ENCODE measurements at regions not wholly inside any gene's neighbourhood (a gene's known extent, or its start where the extent isn't known, plus 50 kb on each side); places are given as distances from the start of the nearest gene placed in this dataset.

GRCh38 chr15:62474021-62474770 lies 309.1 kb upstream of the C2CD4B start:
- no peak overlapping the region for H3K27ac ChIP-seq (ENCODE audit: low read depth, low read length)
- no peak overlapping the region for H3K4me3 ChIP-seq (ENCODE audit: low read depth in 1 of 2, low read length in 2 of 2)
- no peaks in the 10 kb centered on the region for H3K36me3 ChIP-seq (ENCODE audit: control insufficient read depth in 1 of 2, insufficient read depth in 2 of 2, low read length in 2 of 2)
- H3K9me3 ChIP-seq (ENCODE audit: control insufficient read depth in 1 of 2, low read length in 2 of 2), result no peaks in the 10 kb centered on the region
- no peak overlapping the region for H3K9ac ChIP-seq (ENCODE audit: low read depth in 1 of 2, low read length in 2 of 2)
- peaks cover 5 to 8% of the 10 kb centered on the region in 2 donors for H3K4me1 ChIP-seq (ENCODE audit: control insufficient read depth in 1 of 2, insufficient read depth in 2 of 2, low read length in 2 of 2)
- no peaks in the 10 kb centered on the region for H3K27me3 ChIP-seq (ENCODE audit: control insufficient read depth in 1 of 2, insufficient read depth in 2 of 2, low read length in 2 of 2)

- no peak overlapping the region for H3K27ac ChIP-seq (ENCODE audit: low read depth, low read length)
- peaks cover 5 to 8% of the 10 kb centered on the region in 2 donors for H3K4me1 ChIP-seq (ENCODE audit: control insufficient read depth in 1 of 2, insufficient read depth in 2 of 2, low read length in 2 of 2)
- no peaks in the 10 kb centered on the region for H3K36me3 ChIP-seq (ENCODE audit: control insufficient read depth in 1 of 2, insufficient read depth in 2 of 2, low read length in 2 of 2)
- no peaks in the 10 kb centered on the region for H3K27me3 ChIP-seq (ENCODE audit: control insufficient read depth in 1 of 2, insufficient read depth in 2 of 2, low read length in 2 of 2)
- H3K9me3 ChIP-seq (ENCODE audit: control insufficient read depth in 1 of 2, low read length in 2 of 2), result no peaks in the 10 kb centered on the region
- H3K9ac ChIP-seq (ENCODE audit: low read depth in 1 of 2, low read length in 2 of 2), result no peak overlapping the region
- no peak overlapping the region for H3K4me3 ChIP-seq (ENCODE audit: low read depth in 1 of 2, low read length in 2 of 2)
Observed at GRCh38 chr15:62474771-62475124, 309.7 kb upstream of the C2CD4B start.

GRCh38 chr15:62475591-62475990 lies 310.5 kb upstream of the C2CD4B start:
- H3K36me3 ChIP-seq (ENCODE audit: control insufficient read depth in 1 of 2, insufficient read depth in 2 of 2, low read length in 2 of 2), result no peaks in the 10 kb centered on the region
- no peak overlapping the region for H3K9ac ChIP-seq (ENCODE audit: low read depth in 1 of 2, low read length in 2 of 2)
- no peaks in the 10 kb centered on the region for H3K9me3 ChIP-seq (ENCODE audit: control insufficient read depth in 1 of 2, low read length in 2 of 2)
- no peak overlapping the region for H3K4me3 ChIP-seq (ENCODE audit: low read depth in 1 of 2, low read length in 2 of 2)
- H3K4me1 ChIP-seq (ENCODE audit: control insufficient read depth in 1 of 2, insufficient read depth in 2 of 2, low read length in 2 of 2), result peaks cover 5 to 8% of the 10 kb centered on the region in 2 donors
- H3K27me3 ChIP-seq (ENCODE audit: control insufficient read depth in 1 of 2, insufficient read depth in 2 of 2, low read length in 2 of 2), result no peaks in the 10 kb centered on the region
- H3K27ac ChIP-seq (ENCODE audit: low read depth, low read length), result no peak overlapping the region

- Histone ChIP-seq H3K36me3 (ENCODE audit: control insufficient read depth in 1 of 2, insufficient read depth in 2 of 2, low read length in 2 of 2) (no peaks in the 10 kb centered on the region), H3K4me3 (ENCODE audit: low read depth in 1 of 2, low read length in 2 of 2) (no peak overlapping the region), H3K4me1 (ENCODE audit: control insufficient read depth in 1 of 2, insufficient read depth in 2 of 2, low read length in 2 of 2) (peaks cover 5 to 8% of the 10 kb centered on the region in 2 donors), H3K27me3 (ENCODE audit: control insufficient read depth in 1 of 2, insufficient read depth in 2 of 2, low read length in 2 of 2) (no peaks in the 10 kb centered on the region), H3K9ac (ENCODE audit: low read depth in 1 of 2, low read length in 2 of 2) (no peak overlapping the region), H3K9me3 (ENCODE audit: control insufficient read depth in 1 of 2, low read length in 2 of 2) (no peaks in the 10 kb centered on the region), H3K27ac (ENCODE audit: low read depth, low read length) (no peak overlapping the region)
Observed at GRCh38 chr15:62476163-62476562, 311.1 kb upstream of the C2CD4B start.

GRCh38 chr15:62477929-62478328 lies 312.8 kb upstream of the C2CD4B start:
- no peak overlapping the region for H3K9ac ChIP-seq (ENCODE audit: low read depth in 1 of 2, low read length in 2 of 2)
- peaks cover under 1 to 3% of the 10 kb centered on the region in 2 donors for H3K4me1 ChIP-seq (ENCODE audit: control insufficient read depth in 1 of 2, insufficient read depth in 2 of 2, low read length in 2 of 2)
- H3K27me3 ChIP-seq (ENCODE audit: control insufficient read depth in 1 of 2, insufficient read depth in 2 of 2, low read length in 2 of 2), result no peaks in the 10 kb centered on the region
- H3K36me3 ChIP-seq (ENCODE audit: control insufficient read depth in 1 of 2, insufficient read depth in 2 of 2, low read length in 2 of 2), result no peaks in the 10 kb centered on the region
- no peaks in the 10 kb centered on the region for H3K9me3 ChIP-seq (ENCODE audit: control insufficient read depth in 1 of 2, low read length in 2 of 2)
- H3K27ac ChIP-seq (ENCODE audit: low read depth, low read length), result no peak overlapping the region
- H3K4me3 ChIP-seq (ENCODE audit: low read depth in 1 of 2, low read length in 2 of 2), result no peak overlapping the region

GRCh38 chr15:62482785-62483429 lies 317.8 kb upstream of the C2CD4B start:
- H3K27me3 ChIP-seq (ENCODE audit: control insufficient read depth in 1 of 2, insufficient read depth in 2 of 2, low read length in 2 of 2), result no peaks in the 10 kb centered on the region
- no peaks in the 10 kb centered on the region for H3K36me3 ChIP-seq (ENCODE audit: control insufficient read depth in 1 of 2, insufficient read depth in 2 of 2, low read length in 2 of 2)
- no peak overlapping the region for H3K9ac ChIP-seq (ENCODE audit: low read depth in 1 of 2, low read length in 2 of 2)
- H3K27ac ChIP-seq (ENCODE audit: low read depth, low read length), result no peak overlapping the region
- H3K9me3 ChIP-seq (ENCODE audit: control insufficient read depth in 1 of 2, low read length in 2 of 2), result no peaks in the 10 kb centered on the region
- H3K4me1 ChIP-seq (ENCODE audit: control insufficient read depth in 1 of 2, insufficient read depth in 2 of 2, low read length in 2 of 2), result peaks cover 10 to 12% of the 10 kb centered on the region in 2 donors
- no peak overlapping the region for H3K4me3 ChIP-seq (ENCODE audit: low read depth in 1 of 2, low read length in 2 of 2)

- H3K36me3 ChIP-seq (ENCODE audit: control insufficient read depth in 1 of 2, insufficient read depth in 2 of 2, low read length in 2 of 2), result no peaks in the 10 kb centered on the region
- H3K4me3 ChIP-seq (ENCODE audit: low read depth in 1 of 2, low read length in 2 of 2), result no peak overlapping the region
- H3K27me3 ChIP-seq (ENCODE audit: control insufficient read depth in 1 of 2, insufficient read depth in 2 of 2, low read length in 2 of 2), result no peaks in the 10 kb centered on the region
- H3K9me3 ChIP-seq (ENCODE audit: control insufficient read depth in 1 of 2, low read length in 2 of 2), result no peaks in the 10 kb centered on the region
- peaks cover 10 to 12% of the 10 kb centered on the region in 2 donors for H3K4me1 ChIP-seq (ENCODE audit: control insufficient read depth in 1 of 2, insufficient read depth in 2 of 2, low read length in 2 of 2)
- H3K27ac ChIP-seq (ENCODE audit: low read depth, low read length), result no peak overlapping the region
- H3K9ac ChIP-seq (ENCODE audit: low read depth in 1 of 2, low read length in 2 of 2), result no peak overlapping the region
Observed at GRCh38 chr15:62483814-62484213, 318.7 kb upstream of the C2CD4B start.

GRCh38 chr15:62485170-62485720 lies 320.2 kb upstream of the C2CD4B start:
- H3K27ac ChIP-seq (ENCODE audit: low read depth, low read length), result no peak overlapping the region
- H3K9ac ChIP-seq (ENCODE audit: low read depth in 1 of 2, low read length in 2 of 2), result no peak overlapping the region
- H3K4me3 ChIP-seq (ENCODE audit: low read depth in 1 of 2, low read length in 2 of 2), result no peak overlapping the region
- no peaks in the 10 kb centered on the region for H3K27me3 ChIP-seq (ENCODE audit: control insufficient read depth in 1 of 2, insufficient read depth in 2 of 2, low read length in 2 of 2)
- no peaks in the 10 kb centered on the region for H3K36me3 ChIP-seq (ENCODE audit: control insufficient read depth in 1 of 2, insufficient read depth in 2 of 2, low read length in 2 of 2)
- peaks cover 10 to 12% of the 10 kb centered on the region in 2 donors for H3K4me1 ChIP-seq (ENCODE audit: control insufficient read depth in 1 of 2, insufficient read depth in 2 of 2, low read length in 2 of 2)
- H3K9me3 ChIP-seq (ENCODE audit: control insufficient read depth in 1 of 2, low read length in 2 of 2), result no peaks in the 10 kb centered on the region

GRCh38 chr15:62486041-62486440 lies 321.0 kb upstream of the C2CD4B start:
- H3K27me3 ChIP-seq (ENCODE audit: control insufficient read depth in 1 of 2, insufficient read depth in 2 of 2, low read length in 2 of 2), result no peaks in the 10 kb centered on the region
- H3K9ac ChIP-seq (ENCODE audit: low read depth in 1 of 2, low read length in 2 of 2), result no peak overlapping the region
- no peak overlapping the region for H3K27ac ChIP-seq (ENCODE audit: low read depth, low read length)
- H3K4me1 ChIP-seq (ENCODE audit: control insufficient read depth in 1 of 2, insufficient read depth in 2 of 2, low read length in 2 of 2), result peaks cover 10 to 12% of the 10 kb centered on the region in 2 donors
- no peak overlapping the region for H3K4me3 ChIP-seq (ENCODE audit: low read depth in 1 of 2, low read length in 2 of 2)
- no peaks in the 10 kb centered on the region for H3K9me3 ChIP-seq (ENCODE audit: control insufficient read depth in 1 of 2, low read length in 2 of 2)
- H3K36me3 ChIP-seq (ENCODE audit: control insufficient read depth in 1 of 2, insufficient read depth in 2 of 2, low read length in 2 of 2), result no peaks in the 10 kb centered on the region

GRCh38 chr15:62488387-62488786 lies 323.3 kb upstream of the C2CD4B start:
- no peaks in the 10 kb centered on the region for H3K9me3 ChIP-seq (ENCODE audit: control insufficient read depth in 1 of 2, low read length in 2 of 2)
- no peak overlapping the region for H3K9ac ChIP-seq (ENCODE audit: low read depth in 1 of 2, low read length in 2 of 2)
- peaks cover 7% of the 10 kb centered on the region in 2 donors for H3K4me1 ChIP-seq (ENCODE audit: control insufficient read depth in 1 of 2, insufficient read depth in 2 of 2, low read length in 2 of 2)
- H3K4me3 ChIP-seq (ENCODE audit: low read depth in 1 of 2, low read length in 2 of 2), result no peak overlapping the region
- no peaks in the 10 kb centered on the region for H3K36me3 ChIP-seq (ENCODE audit: control insufficient read depth in 1 of 2, insufficient read depth in 2 of 2, low read length in 2 of 2)
- no peaks in the 10 kb centered on the region for H3K27me3 ChIP-seq (ENCODE audit: control insufficient read depth in 1 of 2, insufficient read depth in 2 of 2, low read length in 2 of 2)
- H3K27ac ChIP-seq (ENCODE audit: low read depth, low read length), result no peak overlapping the region
